ENCODE measurements at regions not wholly inside any gene's neighbourhood (a gene's known extent, or its start where the extent isn't known, plus 50 kb on each side); places are given as distances from the start of the nearest gene placed in this dataset.
A peak's percentile ranks its signal among the peaks of the same experiment; 100 is the strongest.

DNA sequence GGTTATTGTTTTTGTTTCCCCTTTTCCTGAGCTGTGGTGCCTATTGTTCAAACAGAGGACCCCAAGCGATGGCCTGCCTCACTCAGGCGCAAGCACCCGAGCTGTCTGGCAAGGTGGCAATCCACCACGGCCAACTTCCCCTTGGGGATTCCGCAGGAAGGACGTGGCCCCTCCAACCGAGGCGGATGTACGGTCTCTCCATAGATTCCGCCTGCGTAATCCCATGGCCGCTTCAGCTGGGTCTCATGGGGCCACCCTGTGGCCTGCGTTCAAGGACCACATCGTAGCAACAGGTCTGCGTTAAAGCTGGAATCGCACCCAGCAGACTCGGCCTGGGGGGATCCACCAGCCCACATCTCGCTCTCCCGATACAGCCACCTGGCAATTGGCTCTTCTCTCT lies 79.9 kb downstream of the CEBPB start:
- no peak for ATAC-seq
- DNase-seq: peak in 1 of 2 donors; percentile 58
- TF ChIP-seq, protein P1, sequence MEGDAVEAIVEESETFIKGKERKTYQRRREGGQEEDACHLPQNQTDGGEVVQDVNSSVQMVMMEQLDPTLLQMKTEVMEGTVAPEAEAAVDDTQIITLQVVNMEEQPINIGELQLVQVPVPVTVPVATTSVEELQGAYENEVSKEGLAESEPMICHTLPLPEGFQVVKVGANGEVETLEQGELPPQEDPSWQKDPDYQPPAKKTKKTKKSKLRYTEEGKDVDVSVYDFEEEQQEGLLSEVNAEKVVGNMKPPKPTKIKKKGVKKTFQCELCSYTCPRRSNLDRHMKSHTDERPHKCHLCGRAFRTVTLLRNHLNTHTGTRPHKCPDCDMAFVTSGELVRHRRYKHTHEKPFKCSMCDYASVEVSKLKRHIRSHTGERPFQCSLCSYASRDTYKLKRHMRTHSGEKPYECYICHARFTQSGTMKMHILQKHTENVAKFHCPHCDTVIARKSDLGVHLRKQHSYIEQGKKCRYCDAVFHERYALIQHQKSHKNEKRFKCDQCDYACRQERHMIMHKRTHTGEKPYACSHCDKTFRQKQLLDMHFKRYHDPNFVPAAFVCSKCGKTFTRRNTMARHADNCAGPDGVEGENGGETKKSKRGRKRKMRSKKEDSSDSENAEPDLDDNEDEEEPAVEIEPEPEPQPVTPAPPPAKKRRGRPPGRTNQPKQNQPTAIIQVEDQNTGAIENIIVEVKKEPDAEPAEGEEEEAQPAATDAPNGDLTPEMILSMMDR (IDR thresholded peaks at IDR 0.05): no peak
- Histone ChIP-seq H3K27me3 (ENCODE audit: insufficient read depth in 3 of 3, low read length in 2 of 3) (no peaks in the 10 kb centered on the region), H3K4me1 (peaks cover 21% of the 10 kb centered on the region), H3K4me3 (no peak overlapping the region), H3K9me3 (no peaks in the 10 kb centered on the region), H3K27ac (no peak overlapping the region), H3K36me3 (ENCODE audit: insufficient read depth in 1 of 2, low read depth in 1 of 2) (no peaks in the 10 kb centered on the region)
- WGBS, 3 donors: 77 to 82% (median 82%) methylated on average over 19 of the region's 19 CpGs
- intact Hi-C loops (cut with DNase I): no loop called here

DNA sequence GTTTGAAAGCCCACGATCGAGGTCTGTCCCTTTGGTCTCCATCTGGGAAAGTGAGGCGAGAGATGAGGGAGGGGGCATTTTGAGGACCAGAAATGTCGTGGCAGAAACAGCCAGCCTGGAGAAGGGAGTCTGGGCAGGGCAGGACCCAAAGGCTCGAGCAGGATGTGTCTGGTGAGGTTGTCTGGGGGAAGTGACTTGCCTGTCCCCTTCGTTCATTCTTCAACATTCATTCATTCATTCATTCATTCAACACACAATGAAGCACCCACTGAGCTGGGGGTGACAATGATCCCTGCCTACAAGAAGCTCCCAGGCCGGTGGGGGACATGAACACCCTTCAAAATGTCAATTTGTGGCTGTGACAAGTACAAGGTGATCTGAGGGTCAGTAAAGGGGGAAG lies 80.5 kb downstream of the CEBPB start:
- Histone ChIP-seq H3K36me3 (ENCODE audit: insufficient read depth in 1 of 2, low read depth in 1 of 2) (no peaks in the 10 kb centered on the region), H3K27ac (no peak overlapping the region), H3K4me1 (peaks cover 21% of the 10 kb centered on the region), H3K4me3 (no peak overlapping the region), H3K27me3 (ENCODE audit: insufficient read depth in 3 of 3, low read length in 2 of 3) (no peaks in the 10 kb centered on the region), H3K9me3 (no peaks in the 10 kb centered on the region)
- 89 to 91% (median 90%) methylated on average over 7 of the region's 7 CpGs for WGBS, 3 donors
- intact Hi-C loops (cut with DNase I): no loop called here
- peak in 1 of 2 donors; percentile 22 for DNase-seq
- ATAC-seq: no peak
- TF ChIP-seq, protein P1 (IDR thresholded peaks at IDR 0.05): no peak

DNA sequence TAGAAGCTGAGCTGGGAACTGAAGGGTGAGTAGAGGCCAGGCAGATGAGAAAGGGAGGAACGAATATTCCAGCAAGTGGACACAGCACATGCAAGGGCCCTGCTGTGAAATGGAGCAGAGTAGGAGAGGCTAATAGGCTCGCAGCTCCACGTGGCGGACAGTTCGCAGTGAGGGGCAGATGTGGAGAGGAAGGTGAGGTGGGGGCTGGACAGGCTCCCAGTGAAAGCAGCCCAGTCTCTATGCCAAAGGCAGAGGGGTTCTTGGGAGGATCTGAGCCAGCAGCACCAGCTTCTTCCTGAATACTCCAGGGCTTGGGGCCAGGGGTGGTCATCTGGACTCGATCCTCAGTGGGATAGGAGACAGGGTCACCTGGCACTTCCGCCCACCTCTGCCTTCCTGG lies 81.0 kb downstream of the CEBPB start:
- Histone ChIP-seq H3K27me3 (ENCODE audit: insufficient read depth in 3 of 3, low read length in 2 of 3) (no peaks in the 10 kb centered on the region), H3K9me3 (no peaks in the 10 kb centered on the region), H3K36me3 (ENCODE audit: insufficient read depth in 1 of 2, low read depth in 1 of 2) (no peaks in the 10 kb centered on the region), H3K4me3 (no peak overlapping the region), H3K27ac (no peak overlapping the region), H3K4me1 (peaks cover 21% of the 10 kb centered on the region)
- TF ChIP-seq, protein P1 (IDR thresholded peaks at IDR 0.05): no peak
- intact Hi-C loops (cut with DNase I): no loop called here
- DNase-seq: peak in 1 of 2 donors; percentile 46
- WGBS, 3 donors: 89 to 91% (median 89%) methylated on average over 7 of the region's 7 CpGs
- ATAC-seq: no peak

DNA sequence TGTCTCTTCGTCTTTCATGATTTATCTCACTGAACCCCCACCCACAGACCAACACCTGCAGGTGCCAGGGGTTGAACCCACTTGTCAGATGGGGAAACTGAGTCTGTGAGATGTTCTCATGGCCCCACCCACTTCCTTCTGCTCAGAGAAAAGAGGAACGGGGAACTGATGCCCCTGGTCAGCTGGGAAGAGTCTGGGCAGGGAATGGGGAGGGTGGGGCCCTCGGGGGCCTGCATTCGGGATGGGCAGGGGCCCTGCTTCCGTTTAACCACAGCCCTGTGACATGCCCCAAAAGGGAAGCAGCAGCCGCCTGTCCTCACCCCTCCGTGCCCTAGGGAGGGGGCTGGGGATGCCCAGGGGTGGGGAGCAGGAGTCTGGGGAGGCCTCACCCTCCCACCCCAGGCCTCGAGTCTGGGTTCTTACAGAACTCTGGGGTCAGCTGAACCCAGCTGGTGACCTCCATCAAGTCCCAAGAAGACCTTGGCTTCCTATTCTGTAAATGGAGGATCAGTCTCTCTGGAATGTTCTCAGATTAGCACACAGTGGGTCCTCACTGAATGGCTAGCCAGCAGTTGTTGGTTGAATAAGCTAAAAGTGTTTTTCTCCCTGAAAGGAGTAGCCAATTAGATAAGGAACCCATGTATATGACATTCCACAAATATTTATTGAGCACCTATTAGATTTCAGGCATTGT lies 81.5 kb downstream of the CEBPB start:
- Histone ChIP-seq H3K4me3 (no peak overlapping the region), H3K9me3 (no peaks in the 10 kb centered on the region), H3K4me1 (peaks cover 20% of the 10 kb centered on the region), H3K27me3 (ENCODE audit: insufficient read depth in 3 of 3, low read length in 2 of 3) (no peaks in the 10 kb centered on the region), H3K36me3 (ENCODE audit: insufficient read depth in 1 of 2, low read depth in 1 of 2) (no peaks in the 10 kb centered on the region), H3K27ac (no peak overlapping the region)
- ATAC-seq: no peak
- 83 to 91% (median 86%) methylated on average over 7 to 8 of the region's 8 CpGs for WGBS, 3 donors
- TF ChIP-seq, protein P1 (IDR thresholded peaks at IDR 0.05): no peak
- peak; percentile 45 to 72 for DNase-seq
- intact Hi-C loops (cut with DNase I): no loop called here
